WI38 (cell line): ENCODE measurements at regions not wholly inside any gene's neighbourhood (a gene's known extent, or its start where the extent isn't known, plus 50 kb on each side); places are given as distances from the start of the nearest gene placed in this dataset.

Experiments used
- H3K4me3 ChIP-seq: 2 replicates; pipeline ENCODE4 v1.5.1; 2011; ENCODE audit warnings: low read depth, mild to moderate bottlenecking, control low read depth, low read length
- CTCF ChIP-seq: IDR thresholded peaks from 2 replicates; pipeline ENCODE4 v1.5.1; 2012; ENCODE audit warnings: low read depth, mild to moderate bottlenecking, control low read depth, low read length

GRCh38 chr2:66279024-66279423 lies 155.9 kb upstream of the MEIS1 start:
- no peak for TF ChIP-seq CTCF
- H3K4me3 ChIP-seq, result no peak overlapping the region

DNA sequence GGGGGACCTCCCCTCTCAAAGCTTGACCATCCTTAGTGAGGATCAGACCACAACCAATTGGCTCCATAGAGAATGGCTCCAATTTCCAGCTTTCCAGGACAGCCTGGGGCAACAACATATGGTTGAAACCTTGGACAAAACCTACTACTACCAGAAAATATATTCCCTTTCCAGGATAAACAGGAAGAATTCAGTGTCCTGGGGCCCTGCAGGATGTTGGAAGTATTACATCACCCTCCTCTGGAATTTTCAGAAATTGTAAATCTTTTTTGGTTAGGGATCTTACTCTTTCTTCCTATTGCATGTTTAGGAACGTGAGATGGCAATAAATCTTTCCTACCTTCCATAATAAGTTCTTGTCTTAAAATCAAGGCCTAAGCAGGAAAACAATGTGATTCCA lies 158.9 kb upstream of the MEIS1 start:
- H3K4me3 ChIP-seq, result no peak overlapping the region
- no peak for TF ChIP-seq CTCF

DNA sequence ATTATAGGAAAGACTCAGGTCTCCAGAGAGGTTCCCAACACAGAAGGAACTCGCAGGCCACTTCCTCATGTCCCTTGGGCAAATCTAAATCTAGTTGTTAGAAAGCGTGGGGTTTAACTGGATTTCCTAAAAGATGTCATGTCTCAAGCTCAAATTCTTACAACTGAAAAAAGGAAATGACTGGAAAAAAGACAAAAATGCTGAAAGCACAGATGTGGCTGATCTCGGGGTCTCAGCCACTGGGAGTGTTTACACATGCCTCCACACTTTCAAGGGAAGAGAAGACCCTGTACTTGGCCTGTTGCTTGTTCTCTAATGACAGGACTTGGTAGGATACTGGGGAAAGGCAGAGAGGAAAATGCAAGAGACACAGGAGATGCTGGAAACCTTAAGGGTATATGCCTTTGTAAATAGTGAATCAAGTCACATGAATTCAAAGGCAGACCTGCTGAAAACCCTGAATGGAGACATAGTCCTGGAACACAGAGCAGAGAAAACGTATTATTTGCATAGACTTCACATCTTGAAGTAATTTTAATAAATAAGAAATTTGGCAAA lies 160.9 kb upstream of the MEIS1 start:
- no peak overlapping the region for H3K4me3 ChIP-seq
- no peak for TF ChIP-seq CTCF

DNA sequence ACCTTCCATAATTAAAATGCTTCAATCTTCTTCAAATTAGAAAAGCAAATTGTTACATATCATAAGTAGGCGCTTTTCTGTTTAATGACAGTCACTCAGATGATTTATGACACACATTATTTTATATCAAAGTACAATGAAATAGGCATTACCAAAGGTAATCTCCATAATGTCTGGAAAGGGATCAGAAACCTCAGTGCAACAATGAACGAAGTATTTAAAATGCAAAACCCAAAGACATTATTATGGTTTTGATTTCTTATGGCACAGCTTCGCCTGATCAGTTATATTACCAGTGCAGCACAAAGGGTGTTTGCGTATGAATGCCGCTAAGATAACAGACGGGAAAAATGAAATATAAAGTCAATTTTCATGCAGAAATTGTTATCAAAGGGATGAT lies 162.2 kb upstream of the MEIS1 start:
- H3K4me3 ChIP-seq, result no peak overlapping the region
- no peak for TF ChIP-seq CTCF

DNA sequence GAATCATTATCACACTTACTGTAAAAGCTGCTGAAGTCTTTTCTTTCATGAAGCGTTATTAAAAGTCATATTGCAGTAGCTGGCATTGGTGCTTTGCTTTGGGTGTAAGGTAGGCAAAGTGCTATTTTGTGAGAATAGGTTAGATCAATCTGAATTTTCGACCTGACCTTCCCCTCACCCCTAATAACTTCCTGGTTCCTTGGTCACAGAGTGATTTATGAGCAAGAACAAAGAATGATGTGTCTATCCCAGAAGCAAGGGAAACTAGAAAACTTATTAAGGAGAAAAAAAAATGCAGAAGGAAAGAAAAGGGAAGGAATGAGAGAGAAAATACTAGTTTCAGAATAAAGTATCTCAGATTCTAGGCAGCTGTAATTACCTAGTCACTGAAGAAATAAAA lies 163.1 kb upstream of the MEIS1 start:
- H3K4me3 ChIP-seq, result no peak overlapping the region
- TF ChIP-seq CTCF, result no peak

DNA sequence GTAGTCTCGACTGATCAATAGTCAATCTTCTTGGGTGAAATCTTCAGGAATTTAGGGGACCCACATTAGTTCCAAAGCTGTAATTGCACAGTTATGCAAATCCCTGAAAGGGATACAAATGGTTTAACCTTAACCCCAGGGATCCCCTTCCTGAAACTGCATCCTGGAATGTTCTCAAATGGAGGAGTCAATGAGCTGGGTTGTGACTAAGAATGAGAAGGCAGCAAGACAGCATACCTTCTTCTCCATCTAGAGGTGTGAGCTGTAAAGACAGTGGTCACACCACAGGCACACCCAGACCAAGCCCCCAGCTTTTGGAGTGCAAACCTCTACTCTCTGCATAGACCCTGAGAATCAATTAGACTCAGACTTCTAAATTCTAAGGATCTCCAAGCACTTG lies 164.7 kb upstream of the MEIS1 start:
- H3K4me3 ChIP-seq, result no peak overlapping the region
- no peak for TF ChIP-seq CTCF

- TF ChIP-seq CTCF, result no peak
- no peak overlapping the region for H3K4me3 ChIP-seq
Observed at GRCh38 chr2:66269166-66269565, 165.8 kb upstream of the MEIS1 start.
